ENCODE measurements at regions not wholly inside any gene's neighbourhood (a gene's known extent, or its start where the extent isn't known, plus 50 kb on each side); places are given as distances from the start of the nearest gene placed in this dataset.

- no peak for TF ChIP-seq POLR2A (IDR thresholded peaks at IDR 0.05; ENCODE audit: extremely low read depth, insufficient read length)
- TF ChIP-seq, protein P1, sequence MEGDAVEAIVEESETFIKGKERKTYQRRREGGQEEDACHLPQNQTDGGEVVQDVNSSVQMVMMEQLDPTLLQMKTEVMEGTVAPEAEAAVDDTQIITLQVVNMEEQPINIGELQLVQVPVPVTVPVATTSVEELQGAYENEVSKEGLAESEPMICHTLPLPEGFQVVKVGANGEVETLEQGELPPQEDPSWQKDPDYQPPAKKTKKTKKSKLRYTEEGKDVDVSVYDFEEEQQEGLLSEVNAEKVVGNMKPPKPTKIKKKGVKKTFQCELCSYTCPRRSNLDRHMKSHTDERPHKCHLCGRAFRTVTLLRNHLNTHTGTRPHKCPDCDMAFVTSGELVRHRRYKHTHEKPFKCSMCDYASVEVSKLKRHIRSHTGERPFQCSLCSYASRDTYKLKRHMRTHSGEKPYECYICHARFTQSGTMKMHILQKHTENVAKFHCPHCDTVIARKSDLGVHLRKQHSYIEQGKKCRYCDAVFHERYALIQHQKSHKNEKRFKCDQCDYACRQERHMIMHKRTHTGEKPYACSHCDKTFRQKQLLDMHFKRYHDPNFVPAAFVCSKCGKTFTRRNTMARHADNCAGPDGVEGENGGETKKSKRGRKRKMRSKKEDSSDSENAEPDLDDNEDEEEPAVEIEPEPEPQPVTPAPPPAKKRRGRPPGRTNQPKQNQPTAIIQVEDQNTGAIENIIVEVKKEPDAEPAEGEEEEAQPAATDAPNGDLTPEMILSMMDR (IDR thresholded peaks at IDR 0.05; ENCODE audit: low read depth, low read length) = no peak
- no peak for TF ChIP-seq MYC (IDR thresholded peaks at IDR 0.05; ENCODE audit: low read depth, low read length)
- no peak for TF ChIP-seq MAX (IDR thresholded peaks at IDR 0.05; ENCODE audit: low read depth, low read length)
- no peak for DNase-seq (ENCODE audit: low read depth)
- H3K4me3 ChIP-seq (ENCODE audit: low read depth, low read length) = no peak overlapping the region
Measured at GRCh38 chr10:59479426-59479825, 117.1 kb upstream of the FAM13C start.

DNA sequence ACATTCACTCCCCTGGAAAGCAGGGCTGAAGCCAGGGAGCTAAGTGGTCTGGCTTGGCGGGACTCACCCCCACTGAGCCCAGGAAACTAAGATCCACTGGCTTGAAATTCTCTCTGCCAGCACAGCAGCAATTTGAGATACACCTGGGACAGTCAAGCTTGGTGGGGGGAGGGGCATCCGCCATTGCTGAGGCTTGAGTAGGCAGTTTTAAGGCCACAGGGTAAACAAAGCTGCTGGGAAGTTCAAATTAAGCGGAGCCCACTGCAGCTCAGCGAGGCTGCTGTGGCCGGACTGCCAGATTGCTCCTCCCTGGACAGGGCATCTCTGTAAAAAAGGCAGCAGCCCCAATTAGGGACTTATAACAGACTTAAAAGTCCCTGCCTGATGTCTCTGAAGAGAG is 108.2 kb upstream of the FAM13C start:
- no peak overlapping the region for H3K4me3 ChIP-seq (ENCODE audit: low read depth, low read length)
- TF ChIP-seq MYC (IDR thresholded peaks at IDR 0.05; ENCODE audit: low read depth, low read length) = no peak
- TF ChIP-seq POLR2A (IDR thresholded peaks at IDR 0.05; ENCODE audit: extremely low read depth, insufficient read length) = no peak
- TF ChIP-seq MAX (IDR thresholded peaks at IDR 0.05; ENCODE audit: low read depth, low read length) = no peak
- TF ChIP-seq, protein P1 (IDR thresholded peaks at IDR 0.05; ENCODE audit: low read depth, low read length) = no peak
- DNase-seq (ENCODE audit: low read depth) = no peak

DNA sequence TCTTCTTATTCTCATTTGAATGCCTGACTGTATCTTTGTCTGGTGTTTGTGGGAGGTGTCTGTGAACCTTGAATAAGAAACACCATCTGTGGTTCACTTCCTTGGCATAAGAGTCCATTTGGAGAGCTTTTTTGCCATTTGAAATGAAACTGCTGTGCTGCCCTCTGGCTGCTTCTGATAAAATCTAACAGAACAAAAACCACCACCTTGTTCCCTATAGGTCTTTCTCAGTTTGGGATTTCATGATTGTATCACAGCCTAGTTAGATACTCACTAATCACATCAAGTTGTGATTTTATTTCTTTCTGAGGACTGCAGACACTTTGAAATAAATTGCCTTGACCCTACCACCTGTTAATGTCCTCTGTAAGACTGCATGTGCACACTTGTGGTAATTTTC is 102.7 kb upstream of the FAM13C start:
- DNase-seq (ENCODE audit: low read depth) = no peak
- TF ChIP-seq, protein P1 (IDR thresholded peaks at IDR 0.05; ENCODE audit: low read depth, low read length) = no peak
- TF ChIP-seq POLR2A (IDR thresholded peaks at IDR 0.05; ENCODE audit: extremely low read depth, insufficient read length) = no peak
- no peak for TF ChIP-seq MAX (IDR thresholded peaks at IDR 0.05; ENCODE audit: low read depth, low read length)
- TF ChIP-seq MYC (IDR thresholded peaks at IDR 0.05; ENCODE audit: low read depth, low read length) = no peak

DNA sequence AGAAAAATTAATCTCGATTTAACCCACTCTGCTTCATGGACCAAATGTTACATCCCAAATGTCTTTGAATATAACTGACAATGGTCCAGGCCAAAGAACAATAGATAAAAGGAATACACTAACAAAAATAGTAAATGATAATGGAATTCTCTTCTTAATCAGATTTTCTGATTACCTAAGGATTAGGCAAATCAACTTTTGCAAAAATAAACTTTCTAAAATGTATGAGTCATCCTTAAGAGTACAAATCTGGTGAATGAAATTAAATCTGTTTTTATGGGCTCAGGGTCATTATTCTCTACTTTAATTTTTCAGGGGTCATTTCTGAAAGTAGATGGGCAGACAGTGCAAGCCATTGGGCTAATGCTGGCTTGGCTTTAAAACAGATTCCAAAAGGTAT is 102.1 kb upstream of the FAM13C start:
- no peak for DNase-seq (ENCODE audit: low read depth)
- no peak overlapping the region for H3K4me3 ChIP-seq (ENCODE audit: low read depth, low read length)
- TF ChIP-seq, protein P1 (IDR thresholded peaks at IDR 0.05; ENCODE audit: low read depth, low read length) = no peak
- no peak for TF ChIP-seq MYC (IDR thresholded peaks at IDR 0.05; ENCODE audit: low read depth, low read length)
- TF ChIP-seq MAX (IDR thresholded peaks at IDR 0.05; ENCODE audit: low read depth, low read length) = no peak
- no peak for TF ChIP-seq POLR2A (IDR thresholded peaks at IDR 0.05; ENCODE audit: extremely low read depth, insufficient read length)

More for the DNA sequence above, 102.7 kb upstream of the FAM13C start:
- no peak overlapping the region for H3K4me3 ChIP-seq (ENCODE audit: low read depth, low read length)

DNA sequence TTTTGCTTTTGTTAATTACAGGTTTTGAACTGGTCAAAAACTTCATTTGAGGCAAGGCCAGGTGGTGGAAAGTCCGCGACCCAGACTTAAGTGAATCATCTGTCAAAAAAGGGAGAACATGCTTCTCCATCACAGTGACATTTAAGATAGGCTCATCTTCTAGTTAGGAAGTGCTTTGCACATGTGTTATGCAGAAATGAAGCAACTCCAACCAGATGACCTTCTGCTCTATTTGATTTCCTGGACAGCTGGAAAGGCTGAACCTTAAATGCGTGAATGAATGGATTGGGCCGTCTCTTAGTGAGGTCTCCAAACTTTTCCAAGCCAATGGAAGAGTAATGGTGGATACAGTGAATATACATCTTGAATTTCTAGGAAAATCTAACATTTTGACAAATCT is 101.6 kb upstream of the FAM13C start:
- no peak for DNase-seq (ENCODE audit: low read depth)
- no peak for TF ChIP-seq MAX (IDR thresholded peaks at IDR 0.05; ENCODE audit: low read depth, low read length)
- TF ChIP-seq MYC (IDR thresholded peaks at IDR 0.05; ENCODE audit: low read depth, low read length) = no peak
- TF ChIP-seq, protein P1 (IDR thresholded peaks at IDR 0.05; ENCODE audit: low read depth, low read length) = no peak

DNA sequence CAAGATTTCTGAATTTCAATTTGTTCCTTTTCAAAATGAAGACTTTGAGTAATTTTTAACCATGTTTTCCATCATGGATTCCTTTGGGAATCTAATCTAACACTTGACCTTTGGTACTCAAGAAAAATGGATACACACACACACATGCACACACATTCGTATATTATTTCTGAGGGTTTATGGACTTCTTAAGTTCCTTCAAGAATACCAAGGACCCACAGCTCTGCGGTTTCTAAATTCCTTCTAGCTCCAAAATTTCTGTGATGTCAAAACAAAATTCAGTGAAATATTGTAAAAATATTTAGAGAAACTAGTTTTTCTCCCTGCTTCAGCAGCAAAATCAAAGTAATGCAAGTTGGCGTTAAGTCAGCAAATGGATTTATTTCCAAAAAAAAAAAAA is 98.3 kb upstream of the FAM13C start:
- DNase-seq (ENCODE audit: low read depth) = no peak

More for the DNA sequence above, 101.6 kb upstream of the FAM13C start:
- H3K4me3 ChIP-seq (ENCODE audit: low read depth, low read length) = no peak overlapping the region

More for the DNA sequence above, 98.3 kb upstream of the FAM13C start:
- H3K4me3 ChIP-seq (ENCODE audit: low read depth, low read length) = no peak overlapping the region
- TF ChIP-seq POLR2A (IDR thresholded peaks at IDR 0.05; ENCODE audit: extremely low read depth, insufficient read length) (no peak), MAX (IDR thresholded peaks at IDR 0.05; ENCODE audit: low read depth, low read length) (no peak), MYC (IDR thresholded peaks at IDR 0.05; ENCODE audit: low read depth, low read length) (no peak)
- TF ChIP-seq, protein P1 (IDR thresholded peaks at IDR 0.05; ENCODE audit: low read depth, low read length) = no peak

All from NB4 (cell line).